ENCODE measurements at regions not wholly inside any gene's neighbourhood (a gene's known extent, or its start where the extent isn't known, plus 50 kb on each side); places are given as distances from the start of the nearest gene placed in this dataset.

- Mint-ChIP-seq H3K27ac (peak overlapping the region in 1 of 9 donors; percentile 59), H3K27me3 (no peaks in the 10 kb centered on the region), H3K9me3 (no peaks in the 10 kb centered on the region), H3K36me3 (no peaks in the 10 kb centered on the region), H3K4me3 (no peak overlapping the region), H3K4me1 (peaks cover 9 to 39% (median 21%) of the 10 kb centered on the region in 7 donors)
- Histone ChIP-seq H3K27ac (ENCODE audit: low read depth, low read length) (no peak overlapping the region), H3K4me1 (ENCODE audit: control insufficient read depth in 2 of 2, insufficient read depth in 2 of 2, low read length in 2 of 2) (no peaks in the 10 kb centered on the region), H3K27me3 (ENCODE audit: control insufficient read depth in 2 of 2, insufficient read depth in 2 of 2, low read length in 2 of 2) (no peaks in the 10 kb centered on the region), H3K4me3 (ENCODE audit: low read length) (no peak overlapping the region), H3K36me3 (ENCODE audit: control insufficient read depth in 2 of 3, insufficient read depth in 3 of 3, low read length in 3 of 3) (no peaks in the 10 kb centered on the region), H3K9me3 (ENCODE audit: control insufficient read depth in 2 of 3, low read length in 3 of 3) (no peaks in the 10 kb centered on the region)
- no peak for DNase-seq
- no peak for ATAC-seq
- intact Hi-C loops (cut with micrococcal nuclease), result no loop called here
- CTCF ChIA-PET, result no interaction called here
- POLR2A ChIA-PET, result no interaction called here
These were observed 231.9 kb downstream of the TOMM20 start for GRCh38 chr1:234896477-234897389.

GRCh38 chr1:234893725-234894630 is 234.7 kb downstream of the TOMM20 start:
- no peaks in the 10 kb centered on the region for H3K9me3 Mint-ChIP-seq
- peak overlapping the region in 5 of 9 donors; percentile 6 to 78 (median 32) for H3K27ac Mint-ChIP-seq
- DNase-seq (peak in 2 of 9 donors; percentile 12 to 34), ATAC-seq (no peak)
- H3K9me3 ChIP-seq (ENCODE audit: control insufficient read depth in 2 of 3, low read length in 3 of 3), result no peaks in the 10 kb centered on the region
- ChIA-PET POLR2A (interaction anchor here (0.6 to 0.9 kb wide), 2 partner anchors 87 to 218 kb away, joined by 3 read pairs; no protein-coding TSS in a partner anchor), CTCF (no interaction called here)
- intact Hi-C loops (cut with micrococcal nuclease), result loop anchor here in 1 of 2 donors (5.0 kb wide), 2 partner anchors 33 to 52 kb away; no protein-coding TSS in a partner anchor
- no peak overlapping the region for H3K27ac ChIP-seq (ENCODE audit: low read depth, low read length)
- H3K4me1 Mint-ChIP-seq, result peaks cover 11 to 60% (median 22%) of the 10 kb centered on the region in 7 donors
- no peaks in the 10 kb centered on the region for H3K4me1 ChIP-seq (ENCODE audit: control insufficient read depth in 2 of 2, insufficient read depth in 2 of 2, low read length in 2 of 2)
- no peaks in the 10 kb centered on the region for H3K27me3 Mint-ChIP-seq
- H3K36me3 Mint-ChIP-seq, result peaks cover 0 to 4% (median 0%) of the 10 kb centered on the region in 5 donors
- no peaks in the 10 kb centered on the region for H3K27me3 ChIP-seq (ENCODE audit: control insufficient read depth in 2 of 2, insufficient read depth in 2 of 2, low read length in 2 of 2)
- H3K36me3 ChIP-seq (ENCODE audit: control insufficient read depth in 2 of 3, insufficient read depth in 3 of 3, low read length in 3 of 3), result no peaks in the 10 kb centered on the region
- H3K4me3 Mint-ChIP-seq, result peak overlapping the region in 2 of 10 donors; percentile 33 to 42
- H3K4me3 ChIP-seq (ENCODE audit: low read length), result no peak overlapping the region

GRCh38 chr1:234893359-234893724 is 235.3 kb downstream of the TOMM20 start:
- ATAC-seq, result no peak
- Mint-ChIP-seq H3K27ac (peak overlapping the region in 3 of 9 donors; percentile 38 to 72 (median 68)), H3K36me3 (peaks cover 0 to 7% (median 0%) of the 10 kb centered on the region in 5 donors), H3K4me3 (no peak overlapping the region), H3K4me1 (peaks cover 11 to 60% (median 22%) of the 10 kb centered on the region in 7 donors), H3K9me3 (peaks cover 0 to 2% (median 0%) of the 10 kb centered on the region in 11 donors), H3K27me3 (no peaks in the 10 kb centered on the region)
- Histone ChIP-seq H3K4me1 (ENCODE audit: control insufficient read depth in 2 of 2, insufficient read depth in 2 of 2, low read length in 2 of 2) (no peaks in the 10 kb centered on the region), H3K27me3 (ENCODE audit: control insufficient read depth in 2 of 2, insufficient read depth in 2 of 2, low read length in 2 of 2) (no peaks in the 10 kb centered on the region), H3K4me3 (ENCODE audit: low read length) (no peak overlapping the region), H3K36me3 (ENCODE audit: control insufficient read depth in 2 of 3, insufficient read depth in 3 of 3, low read length in 3 of 3) (no peaks in the 10 kb centered on the region), H3K9me3 (ENCODE audit: control insufficient read depth in 2 of 3, low read length in 3 of 3) (no peaks in the 10 kb centered on the region), H3K27ac (ENCODE audit: low read depth, low read length) (no peak overlapping the region)
- no peak for DNase-seq
- ChIA-PET CTCF (no interaction called here), POLR2A (interaction anchor here (0.9 kb wide), 1 partner anchor 87 kb away, joined by 3 read pairs; no protein-coding TSS in a partner anchor)
- intact Hi-C loops (cut with micrococcal nuclease), result loop anchor here in 1 of 2 donors (5.0 kb wide), 2 partner anchors 34 to 51 kb away; no protein-coding TSS in a partner anchor

GRCh38 chr1:234892642-234893041 is 236.0 kb downstream of the TOMM20 start:
- H3K4me3 Mint-ChIP-seq, result no peak overlapping the region
- no peaks in the 10 kb centered on the region for H3K27me3 ChIP-seq (ENCODE audit: control insufficient read depth in 2 of 2, insufficient read depth in 2 of 2, low read length in 2 of 2)
- no peaks in the 10 kb centered on the region for H3K36me3 ChIP-seq (ENCODE audit: control insufficient read depth in 2 of 3, insufficient read depth in 3 of 3, low read length in 3 of 3)
- peaks cover 11 to 61% (median 22%) of the 10 kb centered on the region in 7 donors for H3K4me1 Mint-ChIP-seq
- H3K27me3 Mint-ChIP-seq, result no peaks in the 10 kb centered on the region
- DNase-seq (no peak), ATAC-seq (no peak)
- H3K4me1 ChIP-seq (ENCODE audit: control insufficient read depth in 2 of 2, insufficient read depth in 2 of 2, low read length in 2 of 2), result no peaks in the 10 kb centered on the region
- H3K27ac ChIP-seq (ENCODE audit: low read depth, low read length), result no peak overlapping the region
- ChIA-PET CTCF (no interaction called here), POLR2A (interaction anchor here (0.7 kb wide), 1 partner anchor 25 kb away, joined by 3 read pairs; no protein-coding TSS in a partner anchor)
- no peak overlapping the region for H3K4me3 ChIP-seq (ENCODE audit: low read length)
- intact Hi-C loops (cut with micrococcal nuclease), result loop anchor here in 1 of 2 donors (5.0 kb wide), 2 partner anchors 35 to 50 kb away; no protein-coding TSS in a partner anchor
- H3K27ac Mint-ChIP-seq, result no peak overlapping the region
- peaks cover 0 to 6% (median 0%) of the 10 kb centered on the region in 11 donors for H3K9me3 Mint-ChIP-seq
- no peaks in the 10 kb centered on the region for H3K9me3 ChIP-seq (ENCODE audit: control insufficient read depth in 2 of 3, low read length in 3 of 3)
- H3K36me3 Mint-ChIP-seq, result peaks cover 0 to 10% (median 0%) of the 10 kb centered on the region in 5 donors

DNA sequence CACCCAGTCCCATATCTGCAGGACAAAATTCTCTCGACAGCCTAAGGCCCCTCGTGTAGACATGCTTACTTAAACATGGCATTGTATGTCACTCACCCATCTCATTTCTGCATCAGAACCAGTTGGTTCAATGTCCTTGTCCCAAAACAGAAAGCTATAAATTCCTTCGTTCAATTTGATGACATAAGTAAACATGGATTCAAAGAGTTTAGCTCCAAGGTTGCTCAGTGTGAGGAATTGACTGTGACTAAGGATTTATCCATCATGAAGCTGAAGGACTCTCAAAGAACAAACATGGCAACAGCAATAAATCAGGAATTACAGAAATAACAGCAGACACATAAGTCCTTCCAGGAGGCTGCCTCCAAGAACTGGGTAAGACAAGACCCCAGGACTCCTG is 237.2 kb downstream of the TOMM20 start:
- intact Hi-C loops (cut with micrococcal nuclease), result loop anchor here in 1 of 2 donors (5.0 kb wide), 2 partner anchors 36 to 49 kb away; no protein-coding TSS in a partner anchor
- ATAC-seq (no peak), DNase-seq (no peak)
- no peak overlapping the region for H3K27ac ChIP-seq (ENCODE audit: low read depth, low read length)
- Mint-ChIP-seq H3K36me3 (peaks cover 0 to 13% (median 0%) of the 10 kb centered on the region in 5 donors), H3K4me3 (peak overlapping the region in 1 of 10 donors; percentile 21), H3K4me1 (peaks cover 15 to 67% (median 27%) of the 10 kb centered on the region in 7 donors), H3K27me3 (no peaks in the 10 kb centered on the region), H3K27ac (peak overlapping the region in 2 of 9 donors; percentile 36 to 77), H3K9me3 (peaks cover 0 to 9% (median 0%) of the 10 kb centered on the region in 11 donors)
- no peaks in the 10 kb centered on the region for H3K4me1 ChIP-seq (ENCODE audit: control insufficient read depth in 2 of 2, insufficient read depth in 2 of 2, low read length in 2 of 2)
- no peaks in the 10 kb centered on the region for H3K36me3 ChIP-seq (ENCODE audit: control insufficient read depth in 2 of 3, insufficient read depth in 3 of 3, low read length in 3 of 3)
- no peaks in the 10 kb centered on the region for H3K9me3 ChIP-seq (ENCODE audit: control insufficient read depth in 2 of 3, low read length in 3 of 3)
- H3K27me3 ChIP-seq (ENCODE audit: control insufficient read depth in 2 of 2, insufficient read depth in 2 of 2, low read length in 2 of 2), result no peaks in the 10 kb centered on the region
- H3K4me3 ChIP-seq (ENCODE audit: low read length), result no peak overlapping the region
- ChIA-PET POLR2A (no interaction called here), CTCF (interaction anchor here (0.6 kb wide), 1 partner anchor 1213 kb away, joined by 3 read pairs; no protein-coding TSS in a partner anchor)

DNA sequence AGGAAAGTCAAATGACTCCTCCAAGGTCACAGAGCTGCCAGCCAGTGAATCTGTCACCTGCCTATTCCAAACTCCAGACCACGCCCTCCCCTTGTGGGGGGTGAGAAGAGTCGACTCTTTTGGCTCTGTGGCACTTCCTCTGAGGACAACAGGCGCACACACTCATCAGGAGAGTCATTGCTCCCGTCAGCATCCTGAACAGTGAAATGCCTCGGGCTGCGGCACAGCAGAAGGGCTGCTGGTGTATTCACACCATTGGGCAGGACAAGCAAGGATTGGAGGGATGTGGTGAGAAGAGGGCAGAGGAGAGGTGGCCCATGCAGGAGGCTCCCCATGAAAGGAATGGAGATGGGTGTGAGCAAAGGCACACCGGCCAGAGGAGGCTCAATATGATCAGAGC is 239.0 kb downstream of the TOMM20 start:
- H3K4me3 ChIP-seq (ENCODE audit: low read length), result no peak overlapping the region
- no peaks in the 10 kb centered on the region for H3K27me3 Mint-ChIP-seq
- ChIA-PET POLR2A (interaction anchor here (1.3 kb wide), 1 partner anchor 112 kb away, joined by 4 read pairs; no protein-coding TSS in a partner anchor), CTCF (no interaction called here)
- no peak overlapping the region for H3K27ac Mint-ChIP-seq
- no peaks in the 10 kb centered on the region for H3K9me3 ChIP-seq (ENCODE audit: control insufficient read depth in 2 of 3, low read length in 3 of 3)
- DNase-seq (no peak), ATAC-seq (no peak)
- intact Hi-C loops (cut with micrococcal nuclease), result loop anchor here in 1 of 2 donors (5.0 kb wide), 2 partner anchors 38 to 47 kb away; no protein-coding TSS in a partner anchor
- peaks cover 11 to 52% (median 25%) of the 10 kb centered on the region in 7 donors for H3K4me1 Mint-ChIP-seq
- H3K9me3 Mint-ChIP-seq, result peaks cover 0 to 9% (median 0%) of the 10 kb centered on the region in 11 donors
- no peaks in the 10 kb centered on the region for H3K27me3 ChIP-seq (ENCODE audit: control insufficient read depth in 2 of 2, insufficient read depth in 2 of 2, low read length in 2 of 2)
- peak overlapping the region in 1 of 10 donors; percentile 29 for H3K4me3 Mint-ChIP-seq
- H3K4me1 ChIP-seq (ENCODE audit: control insufficient read depth in 2 of 2, insufficient read depth in 2 of 2, low read length in 2 of 2), result no peaks in the 10 kb centered on the region
- no peaks in the 10 kb centered on the region for H3K36me3 ChIP-seq (ENCODE audit: control insufficient read depth in 2 of 3, insufficient read depth in 3 of 3, low read length in 3 of 3)
- H3K36me3 Mint-ChIP-seq, result peaks cover 0 to 13% (median 0%) of the 10 kb centered on the region in 5 donors
- H3K27ac ChIP-seq (ENCODE audit: low read depth, low read length), result no peak overlapping the region
